ENCODE measurements at regions not wholly inside any gene's neighbourhood (a gene's known extent, or its start where the extent isn't known, plus 50 kb on each side); places are given as distances from the start of the nearest gene placed in this dataset.

GRCh38 chr3:61438253-61439121 is 122.9 kb upstream of the PTPRG start:
- Histone ChIP-seq H3K27ac (no peak overlapping the region), H3K27me3 (ENCODE audit: low read depth) (no peaks in the 10 kb centered on the region), H3K9me3 (no peaks in the 10 kb centered on the region), H3K36me3 (no peaks in the 10 kb centered on the region), H3K4me1 (no peaks in the 10 kb centered on the region), H3K4me3 (no peak overlapping the region)
- no peak for TF ChIP-seq CTCF (IDR thresholded peaks at IDR 0.05)
- intact Hi-C loops (cut with DNase I), result no loop called here
- DNase-seq (no peak), ATAC-seq (no peak)

GRCh38 chr3:61439122-61439458 is 122.3 kb upstream of the PTPRG start:
- TF ChIP-seq CTCF (IDR thresholded peaks at IDR 0.05), result no peak
- no peak overlapping the region for H3K4me3 ChIP-seq
- no peak overlapping the region for H3K27ac ChIP-seq
- no peak for ATAC-seq
- no peaks in the 10 kb centered on the region for H3K36me3 ChIP-seq
- no peaks in the 10 kb centered on the region for H3K27me3 ChIP-seq (ENCODE audit: low read depth)
- intact Hi-C loops (cut with DNase I), result no loop called here
- H3K4me1 ChIP-seq, result no peaks in the 10 kb centered on the region
- DNase-seq, result no peak
- no peaks in the 10 kb centered on the region for H3K9me3 ChIP-seq

GRCh38 chr3:61442696-61443095 is 118.7 kb upstream of the PTPRG start:
- Histone ChIP-seq H3K27me3 (ENCODE audit: low read depth) (no peaks in the 10 kb centered on the region), H3K27ac (no peak overlapping the region), H3K4me3 (no peak overlapping the region), H3K4me1 (no peaks in the 10 kb centered on the region), H3K36me3 (no peaks in the 10 kb centered on the region), H3K9me3 (no peaks in the 10 kb centered on the region)
- TF ChIP-seq CTCF (IDR thresholded peaks at IDR 0.05), result no peak
- DNase-seq (no peak), ATAC-seq (no peak)
- intact Hi-C loops (cut with DNase I), result no loop called here

- Histone ChIP-seq H3K27me3 (ENCODE audit: low read depth) (no peaks in the 10 kb centered on the region), H3K36me3 (no peaks in the 10 kb centered on the region), H3K9me3 (no peaks in the 10 kb centered on the region), H3K4me1 (no peaks in the 10 kb centered on the region), H3K4me3 (no peak overlapping the region), H3K27ac (no peak overlapping the region)
- no peak for TF ChIP-seq CTCF (IDR thresholded peaks at IDR 0.05)
- intact Hi-C loops (cut with DNase I), result no loop called here
- no peak for ATAC-seq
- DNase-seq, result no peak
These were observed 117.5 kb upstream of the PTPRG start for GRCh38 chr3:61443886-61444285.

GRCh38 chr3:61444782-61445181 is 116.6 kb upstream of the PTPRG start:
- no peak for DNase-seq
- Histone ChIP-seq H3K4me1 (no peaks in the 10 kb centered on the region), H3K27me3 (ENCODE audit: low read depth) (no peaks in the 10 kb centered on the region), H3K27ac (no peak overlapping the region), H3K36me3 (no peaks in the 10 kb centered on the region), H3K4me3 (no peak overlapping the region), H3K9me3 (no peaks in the 10 kb centered on the region)
- intact Hi-C loops (cut with DNase I), result no loop called here
- ATAC-seq, result no peak
- no peak for TF ChIP-seq CTCF (IDR thresholded peaks at IDR 0.05)

All from lower lobe of right lung (tissue), 2 donors.